DMS153 treated with DMSO at 0.1 percent for 48 hours (cell line): ENCODE measurements at regions not wholly inside any gene's neighbourhood (a gene's known extent, or its start where the extent isn't known, plus 50 kb on each side); places are given as distances from the start of the nearest gene placed in this dataset.
"Not testable (repeated sequence)": the region's sequence is repeated elsewhere in the genome, so short reads cannot be mapped to it uniquely, and the experiment has no call there.

Experiments used
- DNase-seq: peaks from one replicate; lab custom pipeline; 2025; ENCODE audit not compliant: unreplicated experiment; lab: John Stamatoyannopoulos, UW

GRCh38 chr3:11713171-11713570 lies 69.5 kb upstream of the VGLL4 start:
- no peak for DNase-seq

- no peak for DNase-seq
Measured at GRCh38 chr3:11712646-11713045, 68.9 kb upstream of the VGLL4 start.

- no peak for DNase-seq
Measured at GRCh38 chr3:11711876-11712275, 68.2 kb upstream of the VGLL4 start.

- no peak for DNase-seq
Measured at GRCh38 chr3:11709782-11710181, 66.1 kb upstream of the VGLL4 start.

- DNase-seq = not testable (repeated sequence)
Measured at GRCh38 chr3:11707084-11707483, 63.4 kb upstream of the VGLL4 start.

GRCh38 chr3:11706604-11707003 lies 62.9 kb upstream of the VGLL4 start:
- no peak for DNase-seq

GRCh38 chr3:11705049-11705448 lies 61.3 kb upstream of the VGLL4 start:
- DNase-seq = no peak

GRCh38 chr3:11703146-11703545 lies 59.4 kb upstream of the VGLL4 start:
- no peak for DNase-seq

- no peak for DNase-seq
Measured at GRCh38 chr3:11699083-11699427, 55.3 kb upstream of the VGLL4 start.

- no peak for DNase-seq
Measured at GRCh38 chr3:11698326-11699082, 54.8 kb upstream of the VGLL4 start.

- DNase-seq = no peak
Measured at GRCh38 chr3:11697701-11698100, 54.0 kb upstream of the VGLL4 start.

GRCh38 chr3:11696054-11696453 lies 52.3 kb upstream of the VGLL4 start:
- DNase-seq = no peak
